ENCODE measurements at regions not wholly inside any gene's neighbourhood (a gene's known extent, or its start where the extent isn't known, plus 50 kb on each side); places are given as distances from the start of the nearest gene placed in this dataset.

GRCh38 chr9:118189615-118190014 lies 485.4 kb downstream of the TLR4 start:
- no CpG with 5 or more reads among the region's 3 CpGs for WGBS (ENCODE audit: extremely low coverage, insufficient read length, low lambda C conversion rate)
- Histone ChIP-seq H2BK12ac (ENCODE audit: insufficient read length, low read depth, low read length) (no peak overlapping the region), H3K23ac (ENCODE audit: insufficient read length, low read depth, low read length) (no peak overlapping the region), H3T11ph (ENCODE audit: low read length) (no peak overlapping the region), H3K14ac (ENCODE audit: insufficient read depth, low read length) (no peak overlapping the region), H3K4me1 (ENCODE audit: insufficient read depth, low read length) (no peaks in the 10 kb centered on the region), H4K20me1 (ENCODE audit: control insufficient read depth, insufficient read depth, insufficient read length) (no peaks in the 10 kb centered on the region), H4K91ac (ENCODE audit: insufficient read length, low read depth, low read length) (no peak overlapping the region), H3K79me1 (ENCODE audit: insufficient read depth, low read depth, low read length, poor library complexity, severe bottlenecking) (no peaks in the 10 kb centered on the region), H3K23me2 (ENCODE audit: insufficient read length, low read depth, low read length, poor library complexity, severe bottlenecking) (no peaks in the 10 kb centered on the region), H3K9me3 (ENCODE audit: control insufficient read depth, low read depth, low read length) (no peaks in the 10 kb centered on the region), H2BK20ac (ENCODE audit: low read depth, low read length, poor library complexity, severe bottlenecking) (no peak overlapping the region), H4K8ac (replicated peaks; ENCODE audit: insufficient read length, low read depth, low read length) (no peak overlapping the region), H4K5ac (ENCODE audit: insufficient read length, low read depth, low read length) (no peak overlapping the region), H2BK15ac (ENCODE audit: low read depth, low read length) (no peak overlapping the region), H2BK5ac (ENCODE audit: insufficient read length, low read length) (no peak overlapping the region), H2BK120ac (ENCODE audit: low read depth, low read length, poor library complexity, severe bottlenecking) (no peak overlapping the region), H2AK5ac (ENCODE audit: insufficient read length, low read length) (no peak overlapping the region), H2AFZ (ENCODE audit: low read length) (no peak overlapping the region), H3K79me2 (ENCODE audit: insufficient read depth, low read length) (no peaks in the 10 kb centered on the region), H3K27me3 (ENCODE audit: insufficient read depth, low read length) (no peaks in the 10 kb centered on the region), H3K56ac (ENCODE audit: insufficient read length, low read depth, low read length) (no peak overlapping the region), H3K4ac (ENCODE audit: low read depth, low read length) (no peak overlapping the region), H3K27ac (ENCODE audit: insufficient read length, low read depth, low read length) (no peak overlapping the region), H3K9ac (ENCODE audit: extremely low read depth, insufficient read length, low read length) (no peak overlapping the region), H3K4me2 (ENCODE audit: insufficient read depth, insufficient read length, low read length) (no peak overlapping the region), H3K18ac (ENCODE audit: insufficient read length, low read depth, low read length) (no peak overlapping the region)
- Mint-ChIP-seq H3K27ac (no peak overlapping the region), H3K4me3 (no peak overlapping the region), H3K4me1 (no peaks in the 10 kb centered on the region), H3K36me3 (ENCODE audit: insufficient read depth in 1 of 3, low read depth in 3 of 3) (no peaks in the 10 kb centered on the region), H3K27me3 (ENCODE audit: low read depth) (no peaks in the 10 kb centered on the region), H3K9me3 (peaks cover 0 to 2% of the 10 kb centered on the region in 2 experiments; a peak in 2 of 5 replicates)
- no peak for DNase-seq
- no peak for TF ChIP-seq CTCF (conservative IDR thresholded peaks at IDR 0.05)

Measured in H9 (cell line).